C4-2B (cell line): ENCODE measurements at regions not wholly inside any gene's neighbourhood (a gene's known extent, or its start where the extent isn't known, plus 50 kb on each side); places are given as distances from the start of the nearest gene placed in this dataset.

ENCODE experiments used
- CTCF ChIP-seq: fragments of 450-650 bp; conservative IDR thresholded peaks from 2 replicates; pipeline ENCODE4 v1.5.1; 2017; ENCODE audit warnings: mild to moderate bottlenecking
- ZFX ChIP-seq: fragments of 450-650 bp; IDR thresholded peaks from 2 replicates; pipeline ENCODE4 v1.6.1; 2017

GRCh38 chr2:64312622-64313397 is 141.2 kb upstream of the LGALSL start:
- TF ChIP-seq CTCF (peak; percentile 8; the same call in 1 of the 2 replicates), ZFX (no peak)
